HG03571 (cell line): ENCODE measurements at regions not wholly inside any gene's neighbourhood (a gene's known extent, or its start where the extent isn't known, plus 50 kb on each side); places are given as distances from the start of the nearest gene placed in this dataset.
"Not testable (repeated sequence)": the region's sequence is repeated elsewhere in the genome, so short reads cannot be mapped to it uniquely, and the experiment has no call there.

Experiments
- ATAC-seq: cut with Tn5 transposase; IDR thresholded peaks from one replicate; pipeline ENCODE4 v1.9.1; 2021; ENCODE audit not compliant: unreplicated experiment

DNA sequence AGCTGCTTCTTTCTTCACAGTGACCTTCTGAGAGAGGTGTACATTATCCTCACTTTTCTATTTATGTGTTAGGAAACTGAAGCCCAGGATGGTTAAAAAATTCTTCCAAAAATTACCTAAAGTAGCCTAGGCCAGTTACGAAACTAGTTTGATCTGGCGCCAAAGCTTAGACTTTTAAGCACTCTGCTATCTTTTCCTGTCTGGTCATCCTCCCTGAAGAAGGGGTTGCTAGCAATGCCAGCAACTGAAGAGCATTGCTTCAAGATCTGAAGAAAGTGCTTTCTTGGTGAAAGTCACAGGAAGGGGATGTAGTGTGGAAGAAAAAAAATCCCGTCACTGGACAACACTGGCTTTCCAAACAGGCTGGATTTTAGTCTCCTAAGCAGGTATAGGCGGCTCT, 618.8 kb upstream of the GRM7 start:
- ATAC-seq, result no peak

DNA sequence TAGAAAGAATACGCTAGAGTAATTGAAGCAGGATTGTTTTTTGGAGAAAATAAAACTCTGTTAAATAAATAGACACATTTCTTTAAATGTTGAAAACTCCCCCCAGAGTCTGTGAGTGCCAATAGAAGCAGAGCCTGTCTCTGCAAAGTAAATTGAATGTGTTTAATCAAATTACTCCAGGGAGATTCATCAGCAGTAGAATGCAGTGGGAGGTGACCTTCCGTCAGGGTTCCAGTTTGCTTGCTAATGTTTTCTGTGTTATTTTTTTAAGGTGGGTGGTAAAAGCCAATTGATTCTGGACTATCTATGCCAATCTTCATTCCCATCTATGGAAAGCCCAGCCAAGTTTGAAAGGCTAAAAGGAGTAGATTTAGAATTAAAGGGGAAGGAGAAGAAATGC, 612.4 kb upstream of the GRM7 start:
- no peak for ATAC-seq

DNA sequence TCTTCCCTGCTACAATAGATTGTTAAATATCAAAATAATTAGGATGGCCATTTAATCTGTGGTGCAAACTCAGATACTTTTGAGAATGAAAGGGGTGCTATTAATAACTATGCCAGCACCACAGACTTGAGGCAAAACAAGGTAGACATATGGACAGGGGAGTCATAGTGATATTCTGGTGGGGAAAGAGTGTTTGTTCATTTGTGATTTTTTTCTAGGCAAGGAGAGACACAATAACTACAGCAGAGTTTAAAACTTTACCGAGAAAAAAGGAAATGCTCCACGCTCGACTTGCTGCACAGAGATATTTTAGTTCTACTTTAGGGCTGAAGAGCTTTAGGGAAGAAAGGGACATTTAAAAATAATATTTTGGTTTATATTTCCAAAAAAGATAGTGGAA, 611.2 kb upstream of the GRM7 start:
- peak; percentile 80 for ATAC-seq

DNA sequence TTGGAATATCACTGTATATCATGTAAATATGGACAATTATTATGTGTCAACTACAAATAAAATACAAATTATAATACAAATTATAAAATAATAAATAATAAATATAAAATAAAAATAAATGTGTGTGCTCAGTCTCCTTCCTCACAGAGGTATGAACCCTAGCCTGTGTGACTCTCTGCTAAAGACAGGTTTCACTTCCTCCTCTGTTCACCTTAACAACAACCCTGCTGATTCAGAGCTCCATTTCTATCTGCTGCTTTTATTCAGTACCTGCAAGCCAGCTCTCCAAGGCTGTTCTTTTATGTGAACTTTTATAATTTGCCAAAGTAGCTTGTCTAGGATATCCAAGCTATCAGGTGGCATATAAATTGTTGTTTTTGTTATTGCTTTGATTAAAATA, 610.7 kb upstream of the GRM7 start:
- peak; percentile 98 for ATAC-seq

DNA sequence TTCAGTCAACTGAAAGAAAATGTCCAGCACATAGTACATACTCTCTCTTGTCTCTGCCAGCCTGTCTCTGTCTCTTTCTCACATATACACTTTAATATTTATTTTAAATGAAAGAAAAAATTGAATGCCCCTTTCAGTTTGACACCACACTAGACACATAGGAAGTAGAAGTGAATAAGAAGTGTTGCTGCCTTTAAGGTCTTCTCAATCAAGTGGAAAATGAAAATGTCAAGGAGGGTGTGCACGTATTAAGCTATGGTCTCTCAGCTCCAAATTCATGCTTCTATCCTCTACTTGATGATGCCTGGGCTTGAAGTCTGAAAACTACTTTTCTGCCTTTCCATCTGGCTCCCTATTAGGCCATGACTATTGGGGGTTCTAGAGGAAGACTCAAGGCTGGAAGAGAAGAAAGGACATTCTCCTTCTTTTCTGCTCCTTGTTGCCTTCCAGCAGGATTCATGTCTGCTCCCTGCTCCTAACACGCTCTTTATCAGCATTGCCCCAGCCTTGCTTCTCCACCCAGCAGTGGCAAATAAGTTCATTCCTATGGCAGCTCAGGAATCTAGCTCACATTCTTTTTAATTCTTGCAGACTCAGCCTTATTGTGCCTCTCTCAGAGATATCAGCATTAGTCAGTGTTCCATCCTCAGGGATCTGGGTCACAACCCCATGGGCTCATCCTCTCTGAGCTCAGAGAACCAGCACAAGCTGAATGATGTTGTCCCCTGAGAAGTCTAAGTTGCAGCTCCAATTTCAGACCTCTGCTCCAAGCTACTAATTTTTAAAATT, 609.1 kb upstream of the GRM7 start:
- ATAC-seq, result no peak

DNA sequence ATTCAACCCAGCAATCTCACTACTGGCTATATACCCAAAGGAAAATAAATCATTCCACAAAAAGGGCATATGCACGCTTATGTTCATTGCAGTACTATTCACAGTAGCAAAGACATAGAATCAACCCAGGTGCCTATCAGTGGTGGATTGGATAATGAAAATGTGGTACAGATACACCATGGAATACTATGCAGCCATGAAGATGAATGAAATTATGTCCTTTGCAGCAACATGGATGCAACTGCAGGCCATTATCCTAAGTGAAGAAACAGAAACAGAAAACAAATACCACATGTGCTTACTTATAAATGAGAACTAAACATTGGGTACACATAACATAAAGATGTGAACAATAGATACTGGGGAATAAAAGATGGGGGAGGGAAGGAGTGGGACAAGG, 606.4 kb upstream of the GRM7 start:
- no peak for ATAC-seq

DNA sequence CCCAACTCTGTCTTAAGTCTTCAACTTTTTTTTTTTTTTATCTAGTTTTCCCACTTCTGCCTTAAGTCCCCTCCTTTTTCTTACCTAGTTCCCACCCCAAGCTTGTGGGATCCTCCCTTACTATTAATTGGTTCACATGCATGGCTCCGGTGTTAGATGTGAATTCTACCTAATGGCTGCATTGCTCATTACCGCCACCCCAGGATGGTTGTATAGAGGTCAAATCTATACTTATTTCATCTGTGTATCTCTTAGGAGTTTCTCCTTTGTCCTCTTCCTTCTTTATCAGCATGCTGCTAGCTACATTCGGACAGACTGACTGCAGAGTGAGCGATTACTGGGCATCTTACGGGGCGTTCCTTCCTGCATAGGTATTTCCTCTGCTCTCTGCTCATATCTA, 605.7 kb upstream of the GRM7 start:
- no peak for ATAC-seq

DNA sequence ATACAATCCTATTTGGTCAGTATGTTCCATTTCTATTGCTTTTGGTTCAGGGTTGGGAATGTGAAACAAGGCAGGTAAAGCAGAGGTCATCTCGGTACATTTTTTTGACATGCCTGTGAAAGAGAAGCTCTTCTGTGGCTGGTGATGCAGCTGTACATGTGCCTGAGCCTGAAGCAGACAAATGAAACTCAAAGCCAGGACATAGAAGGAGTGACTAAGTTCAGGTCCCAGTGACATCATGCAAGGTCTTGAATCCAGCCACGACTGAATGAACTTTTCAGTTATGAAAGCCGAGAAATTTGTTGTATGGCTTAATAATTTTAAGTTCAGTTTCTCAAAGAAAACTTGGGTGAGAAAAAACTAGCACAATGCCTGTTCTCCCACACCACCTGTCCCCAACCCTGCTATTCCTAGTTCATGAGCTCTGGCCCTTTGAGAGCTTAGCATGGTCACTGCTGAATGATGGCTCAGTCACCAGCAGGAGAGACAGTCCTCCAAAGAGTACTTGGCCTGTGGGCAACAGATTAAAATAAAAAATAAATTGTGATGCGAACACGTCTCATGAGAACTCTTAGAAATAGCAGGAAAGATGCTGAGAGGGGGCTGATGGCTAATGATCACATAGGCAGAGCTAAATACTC, 600.2 kb upstream of the GRM7 start:
- ATAC-seq, result peak; percentile 64

DNA sequence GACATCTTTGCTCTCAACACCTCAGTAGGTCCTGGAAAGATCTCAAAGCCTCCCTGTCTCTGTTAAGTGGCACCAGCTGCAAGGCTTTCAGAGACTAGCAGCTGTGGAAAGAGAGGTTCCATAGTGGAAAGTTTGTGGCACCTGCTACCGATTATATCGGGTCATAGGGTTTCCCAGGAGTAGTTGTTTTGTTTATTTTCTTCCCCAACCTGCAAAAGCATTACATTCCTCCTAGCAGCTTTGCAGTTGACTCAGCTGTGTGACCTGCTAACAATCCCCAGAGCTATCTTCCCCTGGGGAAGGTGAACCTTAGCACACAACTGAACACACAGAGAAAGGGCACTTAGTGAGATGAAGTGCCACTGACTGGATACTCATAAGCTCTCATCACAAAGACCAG, 598.9 kb upstream of the GRM7 start:
- no peak for ATAC-seq

DNA sequence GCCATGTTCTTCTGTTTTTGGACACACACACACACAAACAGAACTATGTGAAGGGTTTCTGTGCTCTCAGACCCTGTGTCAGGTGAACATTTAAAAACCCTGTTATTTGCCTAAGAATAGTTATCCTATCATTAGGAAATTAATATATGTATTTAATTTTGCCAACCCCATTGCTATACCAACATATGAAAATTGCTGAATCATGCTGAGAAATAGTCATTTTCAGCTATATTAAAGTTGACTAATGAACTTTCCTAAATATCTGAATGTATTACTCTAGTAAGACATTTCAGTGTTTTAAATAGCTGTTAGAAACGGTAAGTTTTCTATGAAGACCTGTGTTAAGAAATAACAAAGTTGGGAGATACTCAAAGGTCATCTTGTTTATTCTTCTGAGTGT, 596.9 kb upstream of the GRM7 start:
- no peak for ATAC-seq

DNA sequence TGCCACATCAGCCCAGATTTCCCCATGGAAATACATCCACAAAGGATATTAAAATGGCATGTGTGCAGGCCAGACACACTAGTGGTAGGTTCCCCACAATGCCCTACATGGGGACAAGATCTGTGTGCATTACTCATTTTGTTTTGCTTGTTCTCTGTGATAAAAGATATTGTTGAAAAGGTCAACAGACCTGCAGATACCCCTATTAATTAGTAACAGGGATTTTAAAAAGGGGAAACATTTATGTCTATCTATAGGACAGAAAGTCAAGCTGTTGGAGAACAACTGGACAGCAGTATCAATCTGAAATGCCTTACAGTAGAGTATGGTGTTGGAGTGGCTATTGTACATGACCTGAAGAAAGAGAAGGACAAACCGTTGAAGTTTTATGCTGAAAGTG, 596.0 kb upstream of the GRM7 start:
- ATAC-seq, result peak; percentile 65

DNA sequence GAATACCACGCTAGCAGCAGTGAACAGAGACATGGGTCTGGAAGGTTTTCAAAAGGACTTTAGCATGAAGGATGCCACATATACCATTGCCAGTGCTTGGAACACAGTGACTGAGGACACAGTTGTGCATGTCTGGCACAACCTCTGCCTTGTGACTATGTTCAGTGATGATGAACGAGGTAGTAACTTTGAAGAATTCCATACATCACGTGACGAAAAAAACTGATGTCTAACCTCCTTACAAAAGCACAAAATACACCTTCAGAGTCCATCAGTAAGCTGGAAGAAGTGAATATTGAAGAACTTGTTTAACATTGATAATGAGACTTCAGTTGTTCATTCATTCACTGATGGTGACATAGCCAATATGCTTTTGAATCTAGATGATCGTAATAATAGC, 594.8 kb upstream of the GRM7 start:
- ATAC-seq, result no peak

DNA sequence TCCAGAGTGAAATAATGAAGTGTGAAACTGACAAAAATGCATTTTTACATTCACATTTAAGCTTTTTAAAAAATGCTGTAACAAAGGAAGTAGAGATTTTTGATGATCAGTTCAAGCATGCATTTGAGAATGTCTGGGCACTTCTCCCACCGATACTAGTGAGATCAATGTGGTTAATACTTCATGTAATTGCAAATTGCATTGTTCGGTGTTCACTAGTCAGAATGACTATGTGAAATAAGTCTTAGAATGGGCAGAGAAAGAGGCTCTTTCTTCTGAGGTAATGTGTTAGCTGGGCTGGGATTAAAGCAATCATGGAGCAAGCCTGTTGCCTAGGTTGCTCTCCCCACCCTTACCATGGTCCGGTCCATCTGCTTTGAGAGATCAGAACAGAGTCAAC, 587.0 kb upstream of the GRM7 start:
- ATAC-seq, result no peak

DNA sequence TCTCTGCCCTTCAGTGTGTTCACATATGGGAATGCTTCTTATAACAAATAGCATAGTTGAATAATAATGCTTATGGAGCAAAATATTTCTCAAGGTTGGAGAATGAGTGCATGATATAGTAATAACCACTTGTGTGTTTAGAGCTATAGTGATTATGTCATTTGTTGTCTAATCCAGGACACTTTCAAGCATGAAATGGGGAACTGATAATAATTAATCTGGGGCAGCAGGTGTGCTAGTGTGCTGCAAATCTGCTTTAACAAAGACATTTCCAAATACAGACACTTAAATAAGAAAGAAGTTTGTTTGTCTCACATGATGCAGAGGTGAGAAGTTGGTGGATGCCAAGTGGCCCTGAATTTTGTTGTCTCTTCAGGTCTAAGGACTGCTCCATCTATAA, 579.3 kb upstream of the GRM7 start:
- peak; percentile 66 for ATAC-seq

DNA sequence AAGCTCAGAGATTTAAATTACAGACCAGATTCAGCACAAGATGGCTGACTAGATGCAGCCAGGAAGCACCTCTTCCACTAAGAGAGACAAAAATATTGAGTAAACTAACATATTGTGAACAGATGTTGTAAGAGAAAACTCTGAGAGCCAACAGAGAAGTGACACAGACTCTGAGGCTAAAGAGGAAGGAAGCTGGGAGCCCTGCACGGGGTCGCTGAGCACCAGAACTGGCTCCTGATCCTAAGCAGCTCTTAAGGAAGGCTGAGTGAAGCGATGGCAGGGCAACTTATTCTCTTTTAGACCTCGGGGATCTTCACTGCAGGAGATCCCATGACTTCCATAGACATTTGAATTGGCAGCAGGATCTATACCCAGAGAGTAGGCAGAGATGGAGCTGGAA, 578.0 kb upstream of the GRM7 start:
- ATAC-seq, result no peak

DNA sequence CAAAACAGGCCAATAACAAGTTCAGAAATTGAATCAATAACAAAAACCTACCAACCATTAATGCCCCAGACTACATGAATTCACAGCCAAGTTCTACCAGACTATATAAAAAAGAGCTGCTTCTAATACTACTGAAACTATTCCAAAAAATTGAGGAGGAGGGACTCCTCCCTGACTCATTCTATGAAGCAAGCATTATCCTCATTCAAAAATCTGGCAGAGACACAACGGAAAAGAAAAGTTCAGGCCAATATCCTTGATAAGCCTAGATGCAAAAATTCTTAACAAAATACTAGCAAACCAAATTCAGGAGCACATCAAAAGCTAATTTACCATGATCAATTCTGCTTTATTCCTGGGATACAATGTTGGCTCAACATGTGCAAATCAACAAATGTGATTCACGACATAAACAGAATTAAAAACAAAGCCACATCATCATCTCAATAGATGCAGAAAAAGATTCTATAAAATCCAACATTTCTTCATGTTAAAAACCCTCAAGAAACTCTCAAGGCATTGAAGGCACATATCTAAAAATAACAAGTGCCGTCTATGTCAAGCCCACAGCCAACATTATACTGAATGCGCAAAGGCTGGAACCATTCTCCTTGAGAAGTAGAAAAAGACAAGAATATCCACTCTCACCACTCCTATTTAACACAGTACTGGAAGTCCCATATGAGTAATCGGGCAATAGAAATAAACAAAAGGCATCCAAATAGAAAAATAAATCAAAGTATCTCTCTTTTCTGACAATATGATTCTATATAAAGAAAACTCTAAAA, 573.6 kb upstream of the GRM7 start:
- ATAC-seq, result no peak

DNA sequence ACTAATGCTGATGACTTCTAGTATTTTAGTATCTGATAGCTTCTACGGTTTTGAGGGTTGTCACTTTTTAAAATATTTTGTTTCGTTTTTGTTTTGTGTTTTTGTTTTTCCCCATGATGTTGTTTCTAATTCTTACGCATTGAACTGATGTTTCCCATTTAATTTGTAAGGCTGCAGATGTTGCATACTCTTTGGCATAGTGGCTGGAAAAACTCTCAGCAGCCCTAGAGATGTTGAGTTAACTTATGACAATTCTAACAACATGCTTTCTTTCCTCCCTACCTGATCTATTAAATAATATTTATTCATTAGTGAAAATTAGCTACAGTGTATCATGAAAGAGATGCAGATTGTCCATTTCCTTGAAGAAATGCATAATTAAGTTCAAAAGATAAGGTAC, 559.3 kb upstream of the GRM7 start:
- ATAC-seq, result no peak

DNA sequence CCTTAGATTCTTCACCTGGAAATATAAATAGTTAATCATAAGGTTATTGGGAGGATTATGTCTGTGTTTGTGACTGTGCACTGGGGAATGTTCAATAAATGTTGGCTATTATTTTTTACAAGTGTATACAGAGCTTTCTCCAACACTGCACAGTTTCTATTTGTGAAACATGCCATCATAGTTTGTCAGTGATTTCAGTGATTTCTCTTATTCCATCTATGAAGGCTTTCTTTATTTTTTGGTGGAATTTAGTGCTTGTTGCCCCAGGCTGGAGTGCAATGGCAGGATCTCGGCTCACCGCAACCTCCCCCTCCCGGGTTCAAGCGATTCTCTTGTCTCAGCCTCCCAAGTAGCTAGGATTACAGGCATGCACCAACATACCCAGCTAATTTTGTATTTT, 545.0 kb upstream of the GRM7 start:
- no peak for ATAC-seq

DNA sequence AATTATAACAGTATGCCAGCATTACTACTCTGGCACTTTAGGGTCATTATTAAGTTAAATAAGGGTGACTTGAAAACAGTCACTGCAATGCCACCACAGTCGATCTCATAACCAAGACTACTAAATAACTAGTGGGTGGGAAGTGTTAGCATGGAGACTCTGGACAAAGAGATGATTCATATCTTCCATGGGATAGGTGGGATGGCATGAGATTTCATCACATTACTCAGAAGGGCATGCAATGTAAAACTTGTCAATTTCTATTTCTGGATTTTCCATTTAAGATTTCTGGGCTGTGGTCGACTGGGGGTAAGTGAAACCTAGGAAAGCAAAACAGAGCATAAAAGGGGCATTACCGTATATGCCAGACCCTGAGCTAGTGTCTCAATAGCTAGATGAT, 538.9 kb upstream of the GRM7 start:
- ATAC-seq, result no peak

DNA sequence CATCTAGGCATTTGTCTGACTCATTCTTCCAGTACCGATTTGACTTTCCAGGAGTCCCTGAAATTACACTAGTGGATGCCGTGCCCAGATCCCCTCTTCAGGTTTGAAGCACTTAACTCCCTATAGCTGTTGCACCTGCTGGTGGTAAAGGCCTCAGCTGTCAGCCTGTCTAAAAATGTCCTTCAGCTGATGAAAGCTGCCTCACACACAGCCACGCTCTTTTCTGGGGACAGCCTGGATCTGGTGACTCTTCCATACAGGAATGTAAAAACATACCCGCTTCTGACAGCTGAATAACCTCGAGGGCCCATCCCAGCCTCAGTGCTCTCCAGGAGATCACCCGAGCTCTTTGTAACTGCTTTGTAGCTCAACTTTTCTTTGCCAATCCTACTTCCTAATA, 534.1 kb upstream of the GRM7 start:
- ATAC-seq, result no peak

DNA sequence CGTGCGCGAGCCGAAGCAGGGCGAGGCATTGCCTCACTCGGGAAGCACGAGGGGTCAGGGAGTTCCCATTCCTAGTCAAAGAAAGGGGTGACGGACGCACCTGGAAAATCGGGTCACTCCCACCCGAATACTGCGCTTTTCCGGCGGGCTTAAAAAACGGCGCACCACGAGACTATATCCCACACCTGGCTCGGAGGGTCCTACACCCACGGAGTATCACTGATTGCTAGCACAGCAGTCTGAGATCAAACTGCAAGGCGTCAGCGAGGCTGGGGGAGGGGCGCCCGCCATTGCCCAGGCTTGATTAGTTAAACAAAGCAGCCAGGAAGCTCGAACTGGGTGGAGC, 520.0 kb upstream of the GRM7 start:
- not testable (repeated sequence) for ATAC-seq

DNA sequence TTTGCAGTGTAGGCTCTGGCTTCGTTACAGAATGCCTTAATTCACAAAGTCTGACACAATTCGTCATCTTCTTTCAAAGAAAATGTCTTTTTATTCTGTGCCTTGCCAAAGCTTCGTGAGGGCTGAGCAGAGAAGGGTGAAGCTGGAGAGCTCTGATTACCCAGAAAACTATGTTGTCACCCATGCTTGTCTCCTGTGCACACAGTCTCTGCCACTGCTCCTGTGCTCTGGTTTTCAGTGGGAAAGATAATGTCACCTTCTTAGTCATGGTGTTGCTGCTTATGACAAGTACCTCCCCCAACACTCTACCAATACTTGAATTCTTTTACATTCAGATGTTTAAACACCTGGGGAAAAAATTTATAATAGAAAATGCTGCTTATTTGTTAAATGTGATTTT, 509.2 kb upstream of the GRM7 start:
- no peak for ATAC-seq
